IMR-90 (cell line): ENCODE measurements at regions not wholly inside any gene's neighbourhood (a gene's known extent, or its start where the extent isn't known, plus 50 kb on each side); places are given as distances from the start of the nearest gene placed in this dataset.

Experiments
- ATAC-seq: fragments of 200-7000 bp; cut with Tn5 transposase; 2 replicates; pipeline ENCODE4 v1.9.1; 2020; ENCODE audit warnings: low read depth, mild to moderate bottlenecking, moderate library complexity
- BruUV-seq: library from RNA; stranded (reverse); fragments of 400-500 nt; replicated peaks from 2 replicates; lab custom pipeline; 2021; lab: Mats Ljungman, UMichigan
- CTCF ChIA-PET: fragments of 300-600 bp; formaldehyde crosslinking; extraction: SDS; loops from one replicate; lab custom pipeline; 2021; ENCODE audit warnings: antibody characterized with exemption; lab: Yijun Ruan, JAX
- POLR2A ChIA-PET: fragments of 300-600 bp; sonication (Branson Sonifier 250); formaldehyde crosslinking; loops from one replicate; lab custom pipeline; 2022; ENCODE audit warnings: antibody characterized with exemption; ENCODE audit not compliant: unreplicated experiment; lab: Charles Lee
- DNase-seq: peaks from one replicate; pipeline ENCODE4 v3.0.0; 2013
- H2AFZ ChIP-seq: replicated peaks from 2 replicates; pipeline ENCODE3; 2013; ENCODE audit warnings: low read length, mild to moderate bottlenecking; ENCODE audit not compliant: poor library complexity
- H2AK5ac ChIP-seq: 2 replicates; pipeline ENCODE4 v1.6.1; 2013; ENCODE audit warnings: low read depth, low read length, inconsistent platforms
- H2AK9ac ChIP-seq: replicated peaks from 2 replicates; pipeline ENCODE3; 2013; ENCODE audit warnings: mild to moderate bottlenecking, low read depth, low read length, moderate library complexity; ENCODE audit not compliant: poor library complexity
- H2BK120ac ChIP-seq: 2 replicates; pipeline ENCODE4 v1.6.1; 2013; ENCODE audit warnings: low read depth, low read length, inconsistent platforms
- H2BK15ac ChIP-seq: 3 replicates; pipeline ENCODE4 v1.6.1; 2013; ENCODE audit warnings: low read depth, low read length, inconsistent platforms
- H2BK20ac ChIP-seq: 2 replicates; pipeline ENCODE4 v1.6.1; 2013; ENCODE audit warnings: low read depth, mild to moderate bottlenecking, inconsistent platforms, low read length, moderate library complexity
- H2BK5ac ChIP-seq: 2 replicates; pipeline ENCODE4 v1.6.1; 2013; ENCODE audit warnings: mild to moderate bottlenecking, low read depth, low read length, inconsistent platforms; ENCODE audit not compliant: poor library complexity, severe bottlenecking
- H3K14ac ChIP-seq: replicated peaks from 2 replicates; pipeline ENCODE4 v1.6.1; 2013; ENCODE audit warnings: low read depth, low read length, inconsistent platforms
- H3K18ac ChIP-seq: 2 replicates; pipeline ENCODE4 v1.6.1; 2013; ENCODE audit warnings: low read depth, low read length, control low read depth
- H3K23ac ChIP-seq: 2 replicates; pipeline ENCODE4 v1.6.1; 2013; ENCODE audit warnings: low read depth, low read length, inconsistent platforms
- H3K27ac ChIP-seq: 2 replicates; pipeline ENCODE4 v1.5.1; 2013; ENCODE audit warnings: mild to moderate bottlenecking, control low read depth, low read length; ENCODE audit not compliant: insufficient read depth
- H3K27me3 ChIP-seq: 2 replicates; pipeline ENCODE4 v1.6.1; 2013; ENCODE audit warnings: low read length; ENCODE audit not compliant: control insufficient read depth, insufficient read depth
- H3K36me3 ChIP-seq: 2 replicates; pipeline ENCODE4 v1.6.1; 2013; ENCODE audit warnings: low read length, mixed read lengths; ENCODE audit not compliant: control insufficient read depth, insufficient read depth
- H3K4ac ChIP-seq: 2 replicates; pipeline ENCODE4 v1.6.1; 2013; ENCODE audit warnings: low read depth, low read length, inconsistent platforms
- H3K4me1 ChIP-seq: 2 replicates; pipeline ENCODE4 v1.6.1; 2013; ENCODE audit warnings: low read length, mixed read lengths; ENCODE audit not compliant: control insufficient read depth, insufficient read depth
- H3K4me2 ChIP-seq: 2 replicates; pipeline ENCODE4 v1.6.1; 2013; ENCODE audit warnings: low read depth, mild to moderate bottlenecking, control low read depth, low read length, moderate library complexity
- H3K4me3 ChIP-seq: 2 replicates; pipeline ENCODE4 v1.5.1; 2013; ENCODE audit warnings: low read depth, mild to moderate bottlenecking, control low read depth, low read length, moderate library complexity; ENCODE audit not compliant: insufficient read depth
- H3K56ac ChIP-seq: 2 replicates; pipeline ENCODE4 v1.6.1; 2013; ENCODE audit warnings: low read length, inconsistent platforms; ENCODE audit not compliant: insufficient read depth; ENCODE audit errors: extremely low read depth
- H3K79me1 ChIP-seq, 2 experiments: 2 replicates each; pipeline ENCODE4 v1.6.1; 2013; ENCODE audit warnings: low read length in 2 of 2, inconsistent platforms in 1 of 2, low read depth in 1 of 2
- H3K9ac ChIP-seq: 2 replicates; pipeline ENCODE4 v1.6.1; 2013; ENCODE audit warnings: low read depth, low read length, control low read depth
- H3K9me1 ChIP-seq: 2 replicates; pipeline ENCODE4 v1.6.1; 2013; ENCODE audit warnings: low read length, inconsistent platforms; ENCODE audit not compliant: insufficient read depth
- H3K9me3 ChIP-seq: 2 replicates; pipeline ENCODE4 v1.6.1; 2013; ENCODE audit warnings: low read length; ENCODE audit not compliant: control insufficient read depth, insufficient read depth
- H4K20me1 ChIP-seq: 2 replicates; pipeline ENCODE4 v1.6.1; 2013; ENCODE audit warnings: low read length, inconsistent platforms; ENCODE audit not compliant: insufficient read depth
- H4K5ac ChIP-seq: 2 replicates; pipeline ENCODE4 v1.6.1; 2013; ENCODE audit warnings: mild to moderate bottlenecking, low read depth, low read length, control low read depth
- H4K8ac ChIP-seq, 2 experiments: 2 replicates each; pipeline ENCODE4 v1.6.1; 2013; ENCODE audit warnings: low read depth in 2 of 2, low read length in 2 of 2, control low read depth in 1 of 2, inconsistent platforms in 1 of 2
- H4K91ac ChIP-seq: 2 replicates; pipeline ENCODE4 v1.6.1; 2013; ENCODE audit warnings: low read depth, low read length, inconsistent platforms; ENCODE audit not compliant: insufficient read depth
- CEBPB ChIP-seq: IDR thresholded peaks from 2 replicates; pipeline ENCODE4 v1.6.1; 2012; ENCODE audit warnings: low read depth, low read length, improper control_type of control experiment
- FOS ChIP-seq: fragments of 150-350 bp; IDR thresholded peaks from 2 replicates; pipeline ENCODE4 v1.6.1; 2016; ENCODE audit warnings: low read depth, low read length
- MAFK ChIP-seq: IDR thresholded peaks from 2 replicates; pipeline ENCODE4 v1.6.1; 2012; ENCODE audit warnings: low read depth, low read length, improper control_type of control experiment
- MXI1 ChIP-seq: IDR thresholded peaks from 2 replicates; pipeline ENCODE4 v1.6.1; 2012; ENCODE audit warnings: low read depth, mild to moderate bottlenecking, low read length, moderate library complexity, borderline replicate concordance
- NFE2L2 ChIP-seq: fragments of 150-350 bp; IDR thresholded peaks from 2 replicates; pipeline ENCODE4 v1.6.1; 2016; ENCODE audit warnings: low read depth, mild to moderate bottlenecking, low read length
- RAD21 ChIP-seq: IDR thresholded peaks from 2 replicates; pipeline ENCODE4 v1.6.1; 2012; ENCODE audit warnings: low read length, improper control_type of control experiment
- RCOR1 ChIP-seq: IDR thresholded peaks from 2 replicates; pipeline ENCODE4 v1.6.1; 2012; ENCODE audit warnings: mild to moderate bottlenecking, low read length, improper control_type of control experiment; ENCODE audit not compliant: insufficient replicate concordance
- SMC3 ChIP-seq: fragments of 150-350 bp; IDR thresholded peaks from 2 replicates; pipeline ENCODE4 v1.6.1; 2016; ENCODE audit warnings: low read depth, mild to moderate bottlenecking, antibody characterized with exemption, low read length, moderate library complexity
- WGBS, 2 experiments: methylation state at CpG; one replicate each; pipeline versions ENCODE4 v1.1.5 to v1.1.7; 2013; ENCODE audit warnings: missing lambda C conversion rate in 2 of 2; ENCODE audit not compliant: insufficient read length in 1 of 2; ENCODE audit errors: extremely low coverage in 2 of 2; 5-methylcytosine and 5-hydroxymethylcytosine counted together
- dilution Hi-C: fragments of 300-500 bp; cut with HindIII; formaldehyde crosslinking; loops from one replicate; pipeline ENCODE4 v1.14.3; 2018; ENCODE audit warnings: low sequenced_read_pairs; ENCODE audit not compliant: unreplicated experiment
- in situ Hi-C: fragments of 300-500 bp; cut with MboI; formaldehyde crosslinking; loops from 3 replicates; pipeline ENCODE4 v1.14.3; 2019; ENCODE audit warnings: low sequenced_read_pairs, inconsistent platforms, mixed read lengths
- intact Hi-C: fragments of 100-400 bp; cut with micrococcal nuclease; formaldehyde crosslinking; loops from 2 replicates; pipeline ENCODE4 v1.10.0; 2022
- TF ChIP-seq, protein P1 (sequence below): fragments of 150-350 bp; IDR thresholded peaks from 2 replicates; pipeline ENCODE4 v1.6.1; 2016; ENCODE audit warnings: low read depth, mild to moderate bottlenecking, low read length, moderate library complexity, borderline replicate concordance

DNA sequence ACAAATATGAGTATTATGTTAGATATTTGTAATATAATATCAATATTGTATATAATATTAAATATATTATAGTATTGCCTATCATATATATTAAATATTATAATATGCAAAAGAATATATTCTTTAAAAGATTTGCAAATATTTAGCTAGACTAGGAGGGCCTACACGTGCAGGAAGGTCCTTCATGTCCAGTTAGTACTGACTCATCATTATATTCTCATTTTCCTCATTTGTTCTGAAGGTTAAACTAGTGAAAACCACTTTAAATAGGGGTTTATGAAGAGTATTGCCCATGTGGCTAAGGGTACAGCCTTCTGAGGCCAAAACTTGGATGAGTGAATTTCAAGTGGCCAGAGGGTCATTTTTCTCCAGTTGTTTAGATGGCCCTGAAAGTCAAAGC, 293.0 kb upstream of the VRK2 start:
- H4K8ac ChIP-seq: no peak overlapping the region

More for the DNA sequence above, 293.0 kb upstream of the VRK2 start:
- intact Hi-C loops (no loop called here), dilution Hi-C loops (no loop called here), in situ Hi-C loops (loop anchor here (25.0 kb wide), 1 partner anchor 934 kb away; no protein-coding TSS in a partner anchor)
- no peak overlapping the region for H3K27ac ChIP-seq
- no peak overlapping the region for H3K23ac ChIP-seq
- no peak overlapping the region for H2AK9ac ChIP-seq
- H3K4ac ChIP-seq: no peak overlapping the region
- no peaks in the 10 kb centered on the region for H4K20me1 ChIP-seq
- H3K36me3 ChIP-seq: no peaks in the 10 kb centered on the region
- H3K79me1 ChIP-seq: no peaks in the 10 kb centered on the region
- TF ChIP-seq RAD21 (no peak), FOS (no peak), CEBPB (no peak), MXI1 (no peak), MAFK (no peak; the same call in 1 of the 2 replicates), SMC3 (no peak), NFE2L2 (no peak), RCOR1 (no peak)
- TF ChIP-seq, protein P1, sequence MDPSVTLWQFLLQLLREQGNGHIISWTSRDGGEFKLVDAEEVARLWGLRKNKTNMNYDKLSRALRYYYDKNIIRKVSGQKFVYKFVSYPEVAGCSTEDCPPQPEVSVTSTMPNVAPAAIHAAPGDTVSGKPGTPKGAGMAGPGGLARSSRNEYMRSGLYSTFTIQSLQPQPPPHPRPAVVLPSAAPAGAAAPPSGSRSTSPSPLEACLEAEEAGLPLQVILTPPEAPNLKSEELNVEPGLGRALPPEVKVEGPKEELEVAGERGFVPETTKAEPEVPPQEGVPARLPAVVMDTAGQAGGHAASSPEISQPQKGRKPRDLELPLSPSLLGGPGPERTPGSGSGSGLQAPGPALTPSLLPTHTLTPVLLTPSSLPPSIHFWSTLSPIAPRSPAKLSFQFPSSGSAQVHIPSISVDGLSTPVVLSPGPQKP: no peak
- no peak overlapping the region for H2AFZ ChIP-seq
- H3K14ac ChIP-seq: no peak overlapping the region
- H3K9me3 ChIP-seq: no peaks in the 10 kb centered on the region
- no peak for ATAC-seq
- no peak overlapping the region for H3K4me2 ChIP-seq
- H2BK5ac ChIP-seq: no peak overlapping the region
- no peak overlapping the region for H4K5ac ChIP-seq
- no peak overlapping the region for H3K4me3 ChIP-seq
- no CpG with 5 or more reads among the region's 1 CpG for WGBS, 2 experiments
- no peaks in the 10 kb centered on the region for H3K27me3 ChIP-seq
- no peak for DNase-seq
- H2BK120ac ChIP-seq: no peak overlapping the region
- POLR2A ChIA-PET: no interaction called here
- no peak overlapping the region for H2BK20ac ChIP-seq
- H3K18ac ChIP-seq: no peak overlapping the region
- H3K9ac ChIP-seq: no peak overlapping the region
- H4K91ac ChIP-seq: no peak overlapping the region
- no peak overlapping the region for H2BK15ac ChIP-seq
- CTCF ChIA-PET: no interaction called here
- no peak overlapping the region for H2AK5ac ChIP-seq
- no peaks in the 10 kb centered on the region for H3K4me1 ChIP-seq
- BruUV-seq: no TSS peak
- H3K56ac ChIP-seq: no peak overlapping the region
- no peaks in the 10 kb centered on the region for H3K9me1 ChIP-seq
